ENCODE measurements at regions not wholly inside any gene's neighbourhood (a gene's known extent, or its start where the extent isn't known, plus 50 kb on each side); places are given as distances from the start of the nearest gene placed in this dataset.
"Not testable (repeated sequence)": the region's sequence is repeated elsewhere in the genome, so short reads cannot be mapped to it uniquely, and the experiment has no call there.

GRCh38 chr10:125231813-125232475 lies 71.6 kb upstream of the CTBP2 start:
- DNase-seq, result no peak

DNA sequence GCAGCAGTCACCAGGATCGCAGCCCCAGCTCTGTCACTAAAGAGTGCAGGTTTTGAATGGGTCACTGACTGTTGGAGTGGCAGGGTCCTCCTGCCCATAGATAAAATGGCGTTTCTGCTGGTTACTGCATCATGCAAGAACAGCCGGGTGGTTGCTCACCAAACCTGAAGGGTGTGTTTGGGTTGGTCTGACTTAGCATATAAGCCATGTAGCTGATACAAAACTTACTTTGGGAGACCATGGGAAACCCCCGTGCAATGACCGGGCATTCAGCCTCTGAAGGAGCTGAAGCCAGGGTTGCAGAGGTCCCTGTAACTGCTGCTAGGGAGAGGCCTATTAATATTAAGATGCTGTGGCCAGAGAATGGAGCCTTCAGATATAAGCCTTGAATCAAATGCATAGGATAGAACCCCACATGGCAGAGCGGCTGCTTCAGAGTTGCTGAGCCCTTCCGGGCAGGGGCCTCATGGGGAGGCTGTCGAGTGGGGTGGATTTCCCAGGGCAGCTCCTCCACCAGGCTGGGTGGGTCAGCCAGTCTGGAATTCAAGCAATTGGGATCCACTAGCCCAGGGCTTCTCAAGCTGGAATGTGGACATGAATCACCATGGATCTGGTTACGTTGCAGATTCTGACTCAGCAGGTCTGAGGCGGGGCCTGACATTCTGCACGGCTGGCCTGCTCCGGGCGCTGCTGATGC lies 70.9 kb upstream of the CTBP2 start:
- DNase-seq, result no peak

GRCh38 chr10:125230251-125230650 lies 69.9 kb upstream of the CTBP2 start:
- DNase-seq, result no peak

- not testable (repeated sequence) for DNase-seq
Measured at GRCh38 chr10:125228245-125228940, 68.0 kb upstream of the CTBP2 start.

GRCh38 chr10:125227546-125227945 lies 67.2 kb upstream of the CTBP2 start:
- no peak for DNase-seq

- no peak for DNase-seq
Measured at GRCh38 chr10:125226823-125227222, 66.5 kb upstream of the CTBP2 start.

GRCh38 chr10:125226005-125226404 lies 65.6 kb upstream of the CTBP2 start:
- no peak for DNase-seq

- DNase-seq, result no peak
Measured at GRCh38 chr10:125225051-125225450, 64.7 kb upstream of the CTBP2 start.

- no peak for DNase-seq
Measured at GRCh38 chr10:125222515-125223308, 62.3 kb upstream of the CTBP2 start.

GRCh38 chr10:125221716-125222115 lies 61.4 kb upstream of the CTBP2 start:
- no peak for DNase-seq

GRCh38 chr10:125219776-125220175 lies 59.4 kb upstream of the CTBP2 start:
- DNase-seq, result no peak

DNA sequence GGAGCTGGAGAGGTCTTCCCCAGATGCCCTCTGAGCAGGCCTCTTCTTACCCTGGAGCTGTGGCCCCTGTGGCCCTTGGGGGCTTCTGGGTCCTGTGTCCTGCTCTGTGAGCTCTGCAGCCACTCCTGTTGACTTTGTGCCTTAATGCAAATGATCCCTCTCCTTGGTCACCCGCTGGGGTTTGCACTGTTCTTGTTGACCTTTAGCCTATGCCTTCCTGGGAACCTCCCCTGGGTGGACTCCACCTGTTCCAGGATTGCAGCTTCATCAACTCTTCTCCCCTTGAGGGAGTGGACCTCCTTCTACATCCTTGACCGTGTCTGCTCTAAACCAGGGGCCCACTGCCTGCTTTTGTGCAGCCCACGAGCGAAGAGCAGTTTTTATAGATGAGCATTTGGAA lies 58.6 kb upstream of the CTBP2 start:
- no peak for DNase-seq

- DNase-seq, result no peak
Measured at GRCh38 chr10:125217990-125218675, 57.8 kb upstream of the CTBP2 start.

DNA sequence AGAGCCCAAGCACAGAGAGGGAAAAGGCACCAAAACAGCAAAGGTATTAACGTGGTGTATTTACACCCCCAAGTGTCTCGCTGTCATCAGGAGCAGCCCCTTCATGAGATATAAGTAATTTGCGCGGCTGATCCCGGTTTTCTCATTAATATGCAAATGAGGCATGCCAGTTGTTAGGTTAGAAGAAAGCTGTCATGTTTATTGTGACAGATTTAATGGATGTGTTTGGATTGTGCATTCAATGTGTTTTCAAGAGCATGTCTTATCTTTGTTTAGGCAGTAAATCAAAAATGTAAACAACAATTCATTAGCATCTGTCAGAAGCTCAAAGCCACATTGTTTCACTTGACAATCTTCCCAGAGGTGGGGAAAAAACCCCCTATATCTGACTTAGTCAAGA lies 56.5 kb upstream of the CTBP2 start:
- DNase-seq, result no peak

- no peak for DNase-seq
Measured at GRCh38 chr10:125216309-125216708, 55.9 kb upstream of the CTBP2 start.

DNA sequence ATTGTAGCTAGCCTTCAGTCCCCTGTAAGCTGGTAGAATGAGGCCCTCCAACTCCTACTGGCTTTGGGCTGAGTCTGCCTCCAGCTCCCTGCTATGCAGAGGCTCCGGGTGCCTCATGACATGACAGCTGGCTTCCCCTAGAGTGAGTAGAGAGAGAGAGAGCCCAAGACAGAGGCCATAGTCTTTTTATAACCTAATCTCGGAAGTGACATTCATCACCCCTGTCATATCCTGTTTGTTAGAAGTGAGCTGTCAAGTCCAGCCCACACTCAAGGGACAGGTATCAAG lies 53.9 kb upstream of the CTBP2 start:
- no peak for DNase-seq

- no peak for DNase-seq
Measured at GRCh38 chr10:125213541-125214282, 53.3 kb upstream of the CTBP2 start.

GRCh38 chr10:125212150-125212809 lies 51.9 kb upstream of the CTBP2 start:
- no peak for DNase-seq
